Liver (tissue), 3 donors: ENCODE measurements at regions not wholly inside any gene's neighbourhood (a gene's known extent, or its start where the extent isn't known, plus 50 kb on each side); places are given as distances from the start of the nearest gene placed in this dataset.

Source experiments
- CTCF ChIP-seq: fragments of 150-350 bp; IDR thresholded peaks from 2 replicates; pipeline ENCODE4 v1.5.1; 2017; ENCODE audit warnings: improper control_type of control experiment, low read depth, low read length; ENCODE audit not compliant: missing input control
- FOXA2 ChIP-seq: IDR thresholded peaks from 2 replicates; pipeline ENCODE4 v1.6.1; 2016; ENCODE audit warnings: antibody characterized with exemption
- HNF4A ChIP-seq, 2 donors: conservative IDR thresholded peaks; 2 replicates each; pipeline ENCODE4 v1.6.1; 2016; ENCODE audit warnings: antibody characterized with exemption in 2 of 2, mild to moderate bottlenecking in 2 of 2
- MAX ChIP-seq: IDR thresholded peaks from 2 replicates; pipeline ENCODE4 v1.6.1; 2016; ENCODE audit warnings: antibody characterized with exemption
- RAD21 ChIP-seq, 2 donors: IDR thresholded peaks; 2 replicates each; pipeline ENCODE4 v1.6.1; 2016; ENCODE audit warnings: antibody characterized with exemption in 2 of 2, mild to moderate bottlenecking in 2 of 2
- REST ChIP-seq: IDR thresholded peaks from 2 replicates; pipeline ENCODE4 v1.6.1; 2016; ENCODE audit warnings: antibody characterized with exemption, mild to moderate bottlenecking
- SP1 ChIP-seq: IDR thresholded peaks from 2 replicates; pipeline ENCODE4 v1.6.1; 2018; ENCODE audit warnings: antibody characterized with exemption, mild to moderate bottlenecking
- TAF1 ChIP-seq: conservative IDR thresholded peaks from 2 replicates; pipeline ENCODE4 v1.6.1; 2016; ENCODE audit warnings: antibody characterized with exemption, mild to moderate bottlenecking
- YY1 ChIP-seq: IDR thresholded peaks from 2 replicates; pipeline ENCODE4 v1.6.1; 2016; ENCODE audit warnings: antibody characterized with exemption, mild to moderate bottlenecking
- ZBTB33 ChIP-seq: IDR thresholded peaks from 2 replicates; pipeline ENCODE4 v1.6.1; 2016; ENCODE audit warnings: antibody characterized with exemption
- donor health status: healthy.
- donor health status: healthy.

- TF ChIP-seq ZBTB33 (no peak), CTCF (no peak), MAX (no peak), SP1 (no peak), TAF1 (no peak), REST (no peak), HNF4A (conservative IDR thresholded peaks at IDR 0.05) (no peak), YY1 (no peak), FOXA2 (no peak), RAD21 (IDR thresholded peaks at IDR 0.05) (no peak)
Observed at GRCh38 chr12:78790148-78790547, 74.4 kb upstream of the SYT1 start.
